Neural cell (in vitro differentiated cells): ENCODE measurements at regions not wholly inside any gene's neighbourhood (a gene's known extent, or its start where the extent isn't known, plus 50 kb on each side); places are given as distances from the start of the nearest gene placed in this dataset.

ENCODE experiments used
- H2AFZ ChIP-seq: fragments of 200-600, 300-800 bp; sonication (generic), shearing (Covaris generic); 2 replicates; pipeline ENCODE4 v1.6.0; 2014; ENCODE audit warnings: low read depth, mild to moderate bottlenecking, antibody characterized with exemption, low read length, moderate library complexity
- H3F3A ChIP-seq: fragments of 200-600 bp; shearing (Covaris generic); 2 replicates; pipeline ENCODE4 v1.6.1; 2016; ENCODE audit warnings: mild to moderate bottlenecking, moderate library complexity, mixed read lengths, antibody characterized with exemption, low read length; ENCODE audit not compliant: insufficient read depth, poor library complexity, severe bottlenecking
- H3K27ac ChIP-seq: fragments of 200-600, 300-800 bp; sonication (generic), shearing (Covaris generic); 2 replicates; pipeline ENCODE4 v1.5.1; 2014; ENCODE audit warnings: mild to moderate bottlenecking, low read length, moderate library complexity
- H3K27me3 ChIP-seq: fragments of 300-800, 200-600 bp; sonication (generic), shearing (Covaris generic); 2 replicates; pipeline ENCODE4 v1.6.0; 2014; ENCODE audit warnings: mild to moderate bottlenecking, low read depth, low read length, moderate library complexity; ENCODE audit not compliant: insufficient read depth
- H3K36me3 ChIP-seq: fragments of 300-800, 200-600 bp; sonication (generic), shearing (Covaris generic); 2 replicates; pipeline ENCODE4 v1.5.1; 2014; ENCODE audit warnings: mild to moderate bottlenecking, antibody characterized with exemption, low read length, moderate library complexity; ENCODE audit not compliant: insufficient read depth
- H3K4me2 ChIP-seq: fragments of 300-800, 200-600 bp; sonication (generic), shearing (Covaris generic); 2 replicates; pipeline ENCODE4 v1.6.0; 2014; ENCODE audit warnings: mild to moderate bottlenecking, low read length
- H3K4me3 ChIP-seq: fragments of 300-800, 200-600 bp; sonication (generic), shearing (Covaris generic); 2 replicates; pipeline ENCODE4 v1.5.1; 2014; ENCODE audit warnings: mild to moderate bottlenecking, low read length, moderate library complexity
- H3K79me2 ChIP-seq: fragments of 200-600 bp; shearing (Covaris generic); replicated peaks from 2 replicates; pipeline ENCODE4 v1.6.0; 2014; ENCODE audit warnings: mild to moderate bottlenecking, low read length, moderate library complexity; ENCODE audit not compliant: insufficient read depth
- H3K9ac ChIP-seq: fragments of 300-800, 200-600 bp; sonication (generic), shearing (Covaris generic); 2 replicates; pipeline ENCODE4 v1.6.1; 2016; ENCODE audit warnings: mild to moderate bottlenecking, low read length, mixed read lengths
- H3K9me2 ChIP-seq: fragments of 200-600 bp; shearing (Covaris generic); 2 replicates; pipeline ENCODE4 v1.6.1; 2016; ENCODE audit warnings: mild to moderate bottlenecking, low read length, mixed read lengths; ENCODE audit not compliant: insufficient read depth
- H3K9me3 ChIP-seq: fragments of 200-600, 300-800 bp; sonication (generic), shearing (Covaris generic); 2 replicates; pipeline ENCODE4 v1.6.1; 2016; ENCODE audit warnings: mild to moderate bottlenecking, mixed run types, low read length, moderate library complexity, mixed read lengths
- H4K20me1 ChIP-seq: fragments of 200-600 bp; shearing (Covaris generic); 2 replicates; pipeline ENCODE4 v1.6.1; 2016; ENCODE audit warnings: mild to moderate bottlenecking, mixed run types; ENCODE audit not compliant: insufficient read depth
- CTCF ChIP-seq: fragments of 450-650 bp; IDR thresholded peaks from 2 replicates; pipeline ENCODE4 v1.5.1; 2014; ENCODE audit warnings: antibody characterized with exemption, mild to moderate bottlenecking, moderate library complexity; ENCODE audit not compliant: poor library complexity, severe bottlenecking
- EP300 ChIP-seq: fragments of 450-650 bp; conservative IDR thresholded peaks from 2 replicates; pipeline ENCODE4 v1.6.1; 2014; ENCODE audit warnings: antibody characterized with exemption, mild to moderate bottlenecking, moderate library complexity; ENCODE audit not compliant: poor library complexity, severe bottlenecking
- EZH2 ChIP-seq: fragments of 200-600, 300-800 bp; shearing (Covaris generic), sonication (generic); IDR thresholded peaks from 2 replicates; pipeline ENCODE4 v1.6.1; 2014; ENCODE audit warnings: antibody characterized with exemption, low read length, borderline replicate concordance, mild to moderate bottlenecking; ENCODE audit not compliant: insufficient read depth, poor library complexity, severe bottlenecking
- MXI1 ChIP-seq: fragments of 450-650 bp; conservative IDR thresholded peaks from 2 replicates; pipeline ENCODE4 v1.6.1; 2014; ENCODE audit warnings: antibody characterized with exemption, mild to moderate bottlenecking; ENCODE audit not compliant: poor library complexity, severe bottlenecking
- POLR2AphosphoS5 ChIP-seq: IDR thresholded peaks from 2 replicates; pipeline ENCODE4 v1.6.1; 2012
- RAD21 ChIP-seq: fragments of 450-650 bp; conservative IDR thresholded peaks from 2 replicates; pipeline ENCODE4 v1.6.1; 2014; ENCODE audit warnings: antibody characterized with exemption, mild to moderate bottlenecking, moderate library complexity
- REST ChIP-seq: IDR thresholded peaks from 2 replicates; pipeline ENCODE4 v1.6.1; 2012; ENCODE audit warnings: borderline replicate concordance
- SMC3 ChIP-seq: fragments of 450-650 bp; conservative IDR thresholded peaks from 2 replicates; pipeline ENCODE4 v1.6.1; 2014; ENCODE audit warnings: antibody characterized with exemption, mild to moderate bottlenecking, moderate library complexity; ENCODE audit not compliant: poor library complexity
- TAF1 ChIP-seq: IDR thresholded peaks from 2 replicates; pipeline ENCODE4 v1.6.1; 2012; ENCODE audit warnings: low read depth

GRCh38 chr9:28086881-28087280, 513.6 kb upstream of the C9orf72 start:
- no peak overlapping the region for H3K27ac ChIP-seq
- no peaks in the 10 kb centered on the region for H3K9me3 ChIP-seq
- no peaks in the 10 kb centered on the region for H3K9me2 ChIP-seq
- no peaks in the 10 kb centered on the region for H4K20me1 ChIP-seq
- H3K36me3 ChIP-seq, result no peaks in the 10 kb centered on the region
- no peak overlapping the region for H3K4me3 ChIP-seq
- H3K27me3 ChIP-seq, result no peaks in the 10 kb centered on the region
- TF ChIP-seq CTCF (no peak), EZH2 (no peak), REST (no peak), RAD21 (no peak), MXI1 (no peak), SMC3 (no peak), POLR2AphosphoS5 (no peak), EP300 (no peak), TAF1 (no peak)
- no peak overlapping the region for H3K9ac ChIP-seq
- H3K4me2 ChIP-seq, result no peak overlapping the region
- no peaks in the 10 kb centered on the region for H3F3A ChIP-seq
- no peak overlapping the region for H2AFZ ChIP-seq
- H3K79me2 ChIP-seq, result no peaks in the 10 kb centered on the region

- TF ChIP-seq POLR2AphosphoS5, result peak; percentile 59
- TF ChIP-seq MXI1, result no peak
- no peak for TF ChIP-seq SMC3
- TF ChIP-seq EP300, result peak; percentile 90
- no peak for TF ChIP-seq REST
- TF ChIP-seq CTCF, result no peak
- TF ChIP-seq RAD21, result no peak
- TF ChIP-seq EZH2, result no peak
- no peak for TF ChIP-seq TAF1
- Histone ChIP-seq H4K20me1 (no peaks in the 10 kb centered on the region), H3K36me3 (no peaks in the 10 kb centered on the region), H3K9me3 (no peaks in the 10 kb centered on the region), H3K9ac (peak overlapping the region; percentile 30), H2AFZ (no peak overlapping the region), H3K4me3 (peak overlapping the region; percentile 44), H3K79me2 (no peaks in the 10 kb centered on the region), H3K27me3 (no peaks in the 10 kb centered on the region), H3K27ac (peak overlapping the region; percentile 73), H3K4me2 (peak overlapping the region; percentile 43), H3F3A (peaks cover 10% of the 10 kb centered on the region), H3K9me2 (no peaks in the 10 kb centered on the region)
Observed at GRCh38 chr9:28092981-28093936, 520.0 kb upstream of the C9orf72 start.
